ENCODE measurements at regions not wholly inside any gene's neighbourhood (a gene's known extent, or its start where the extent isn't known, plus 50 kb on each side); places are given as distances from the start of the nearest gene placed in this dataset.

- Histone ChIP-seq H3K27me3 (peaks cover 0 to 16% (median 0%) of the 10 kb centered on the region in 4 donors), H3K36me3 (no peaks in the 10 kb centered on the region), H3K4me1 (no peaks in the 10 kb centered on the region), H3K9me3 (no peaks in the 10 kb centered on the region), H3K4me3 (no peak overlapping the region), H3K27ac (replicated peaks in 1 of 4) (no peak overlapping the region)
- intact Hi-C loops (cut with DNase I), result no loop called here
- 90% methylated on average over 14 of the region's 16 CpGs for WGBS
- DNase-seq (ENCODE audit: extremely low spot score), result no peak
- TF ChIP-seq POLR2A (IDR thresholded peaks at IDR 0.05; ENCODE audit: low read depth) (no peak), EP300 (IDR thresholded peaks at IDR 0.05) (no peak), POLR2AphosphoS5 (IDR thresholded peaks at IDR 0.05) (no peak), CTCF (IDR thresholded peaks at IDR 0.05) (no peak)
Measured at GRCh38 chr13:111912453-111912866, 154.5 kb upstream of the SOX1 start.

- H3K36me3 ChIP-seq, result no peaks in the 10 kb centered on the region
- DNase-seq (ENCODE audit: extremely low spot score), result peak; percentile 88
- 75% methylated on average over 25 of the region's 25 CpGs for WGBS
- H3K4me1 ChIP-seq, result no peaks in the 10 kb centered on the region
- intact Hi-C loops (cut with DNase I), result no loop called here
- TF ChIP-seq POLR2A (IDR thresholded peaks at IDR 0.05; ENCODE audit: low read depth) (no peak), EP300 (IDR thresholded peaks at IDR 0.05) (no peak), POLR2AphosphoS5 (IDR thresholded peaks at IDR 0.05) (no peak), CTCF (IDR thresholded peaks at IDR 0.05) (no peak)
- H3K27ac ChIP-seq (replicated peaks in 1 of 4), result no peak overlapping the region
- no peaks in the 10 kb centered on the region for H3K9me3 ChIP-seq
- H3K4me3 ChIP-seq, result no peak overlapping the region
- peaks cover 0 to 20% (median 0%) of the 10 kb centered on the region in 4 donors for H3K27me3 ChIP-seq
Measured at GRCh38 chr13:111912991-111913760, 153.8 kb upstream of the SOX1 start.

GRCh38 chr13:111913761-111914140 is 153.2 kb upstream of the SOX1 start:
- intact Hi-C loops (cut with DNase I), result no loop called here
- H3K27ac ChIP-seq (replicated peaks in 1 of 4), result no peak overlapping the region
- H3K27me3 ChIP-seq, result peaks cover 0 to 21% (median 0%) of the 10 kb centered on the region in 4 donors
- H3K36me3 ChIP-seq, result no peaks in the 10 kb centered on the region
- 75% methylated on average over 9 of the region's 9 CpGs for WGBS
- DNase-seq (ENCODE audit: extremely low spot score), result peak; percentile 62
- no peaks in the 10 kb centered on the region for H3K9me3 ChIP-seq
- no peaks in the 10 kb centered on the region for H3K4me1 ChIP-seq
- no peak for TF ChIP-seq EP300 (IDR thresholded peaks at IDR 0.05)
- TF ChIP-seq CTCF (IDR thresholded peaks at IDR 0.05), result no peak
- no peak for TF ChIP-seq POLR2A (IDR thresholded peaks at IDR 0.05; ENCODE audit: low read depth)
- TF ChIP-seq POLR2AphosphoS5 (IDR thresholded peaks at IDR 0.05), result no peak
- no peak overlapping the region for H3K4me3 ChIP-seq

GRCh38 chr13:111914241-111915103 is 152.5 kb upstream of the SOX1 start:
- H3K36me3 ChIP-seq, result no peaks in the 10 kb centered on the region
- H3K27ac ChIP-seq (replicated peaks in 1 of 4), result no peak overlapping the region
- no peaks in the 10 kb centered on the region for H3K4me1 ChIP-seq
- TF ChIP-seq EP300 (IDR thresholded peaks at IDR 0.05) (no peak), POLR2AphosphoS5 (IDR thresholded peaks at IDR 0.05) (no peak), POLR2A (IDR thresholded peaks at IDR 0.05; ENCODE audit: low read depth) (no peak), CTCF (IDR thresholded peaks at IDR 0.05) (no peak)
- 86% methylated on average over 13 of the region's 13 CpGs for WGBS
- intact Hi-C loops (cut with DNase I), result no loop called here
- H3K9me3 ChIP-seq, result no peaks in the 10 kb centered on the region
- H3K27me3 ChIP-seq, result peaks cover 0 to 28% (median 0%) of the 10 kb centered on the region in 4 donors
- no peak overlapping the region for H3K4me3 ChIP-seq
- peak; percentile 68 for DNase-seq (ENCODE audit: extremely low spot score)

Measured in esophagus muscularis mucosa (tissue), 4 donors.